ENCODE measurements at regions not wholly inside any gene's neighbourhood (a gene's known extent, or its start where the extent isn't known, plus 50 kb on each side); places are given as distances from the start of the nearest gene placed in this dataset.

GRCh38 chr2:164143183-164143930 lies 407.5 kb upstream of the FIGN start:
- no peak for TF ChIP-seq CTCF (conservative IDR thresholded peaks at IDR 0.05; ENCODE audit: low read depth, low read length)
- H3K4me3 ChIP-seq (ENCODE audit: low read depth, low read length), result no peak overlapping the region
- DNase-seq (ENCODE audit: low read depth), result no peak

GRCh38 chr2:164142755-164143154 lies 406.9 kb upstream of the FIGN start:
- no peak for DNase-seq (ENCODE audit: low read depth)
- TF ChIP-seq CTCF (conservative IDR thresholded peaks at IDR 0.05; ENCODE audit: low read depth, low read length), result no peak
- no peak overlapping the region for H3K4me3 ChIP-seq (ENCODE audit: low read depth, low read length)

GRCh38 chr2:164141271-164141670 lies 405.5 kb upstream of the FIGN start:
- no peak for DNase-seq (ENCODE audit: low read depth)
- no peak for TF ChIP-seq CTCF (conservative IDR thresholded peaks at IDR 0.05; ENCODE audit: low read depth, low read length)
- H3K4me3 ChIP-seq (ENCODE audit: low read depth, low read length), result no peak overlapping the region

GRCh38 chr2:164138750-164139149 lies 402.9 kb upstream of the FIGN start:
- H3K4me3 ChIP-seq (ENCODE audit: low read depth, low read length), result no peak overlapping the region
- no peak for TF ChIP-seq CTCF (conservative IDR thresholded peaks at IDR 0.05; ENCODE audit: low read depth, low read length)
- DNase-seq (ENCODE audit: low read depth), result no peak

GRCh38 chr2:164134336-164134735 lies 398.5 kb upstream of the FIGN start:
- no peak overlapping the region for H3K4me3 ChIP-seq (ENCODE audit: low read depth, low read length)
- no peak for DNase-seq (ENCODE audit: low read depth)
- TF ChIP-seq CTCF (conservative IDR thresholded peaks at IDR 0.05; ENCODE audit: low read depth, low read length), result no peak

GRCh38 chr2:164127971-164128527 lies 392.2 kb upstream of the FIGN start:
- TF ChIP-seq CTCF (conservative IDR thresholded peaks at IDR 0.05; ENCODE audit: low read depth, low read length), result no peak
- DNase-seq (ENCODE audit: low read depth), result no peak
- H3K4me3 ChIP-seq (ENCODE audit: low read depth, low read length), result no peak overlapping the region

All from epithelial cell of proximal tubule (primary cell).